Tibial nerve (tissue), 4 donors: ENCODE measurements at regions not wholly inside any gene's neighbourhood (a gene's known extent, or its start where the extent isn't known, plus 50 kb on each side); places are given as distances from the start of the nearest gene placed in this dataset.

Source experiments
- DNase-seq, 2 donors: peaks; one replicate each; pipeline ENCODE4 v3.0.0-alpha.2; 2019; ENCODE audit warnings: low spot score in 2 of 2
- H3K27ac ChIP-seq, 4 donors: fragments of 200-600 bp; sonication (generic) in 3 of 4; one replicate each; pipeline ENCODE4 v1.5.1; 2017 to 2019; ENCODE audit warnings: mild to moderate bottlenecking in 1 of 4
- H3K27me3 ChIP-seq, 2 donors: fragments of 200-600 bp; sonication (generic) in 1 of 2; one replicate each; pipeline versions ENCODE4 v1.5.1 to v1.6.0; 2017 to 2019
- H3K36me3 ChIP-seq, 3 donors: fragments of 200-600 bp; sonication (generic); one replicate each; pipeline ENCODE4 v1.5.1; 2018 to 2019
- H3K4me1 ChIP-seq, 4 donors: fragments of 200-600 bp; sonication (generic) in 3 of 4; one replicate each; pipeline ENCODE4 v1.5.1; 2017 to 2019
- H3K4me3 ChIP-seq, 4 donors: fragments of 200-600 bp; sonication (generic) in 3 of 4; one replicate each; pipeline ENCODE4 v1.5.1; 2017 to 2019; ENCODE audit warnings: mild to moderate bottlenecking in 1 of 4, moderate library complexity in 1 of 4
- H3K9me3 ChIP-seq, 4 donors: fragments of 200-600 bp; sonication (generic) in 3 of 4; one replicate each; pipeline ENCODE4 v1.5.1; 2017 to 2019
- EP300 ChIP-seq, 2 donors: sonication (generic); formaldehyde crosslinking; IDR thresholded peaks; one replicate each; pipeline ENCODE4 v1.6.1; 2017; ENCODE audit warnings: antibody characterized with exemption in 2 of 2, mild to moderate bottlenecking in 1 of 2
- POLR2A ChIP-seq, 2 donors: fragments of 450-650 bp; IDR thresholded peaks; one replicate each; pipeline ENCODE4 v1.6.1; 2017; ENCODE audit warnings: antibody characterized with exemption in 2 of 2, mild to moderate bottlenecking in 2 of 2, moderate library complexity in 2 of 2
- WGBS, 2 donors: methylation state at CpG; one replicate each; pipeline ENCODE4 v1.1.5; 2018; 5-methylcytosine and 5-hydroxymethylcytosine counted together
- TF ChIP-seq, protein P1 (sequence below), 5 experiments: fragments of 200-600 bp in 3 of 5; fragments of 450-650 bp in 2 of 5; sonication (generic) in 3 of 5; IDR thresholded peaks; one replicate each; pipeline ENCODE4 v1.5.1; 2016 to 2019; ENCODE audit warnings: antibody characterized with exemption in 5 of 5, mild to moderate bottlenecking in 3 of 5, moderate library complexity in 2 of 5

DNA sequence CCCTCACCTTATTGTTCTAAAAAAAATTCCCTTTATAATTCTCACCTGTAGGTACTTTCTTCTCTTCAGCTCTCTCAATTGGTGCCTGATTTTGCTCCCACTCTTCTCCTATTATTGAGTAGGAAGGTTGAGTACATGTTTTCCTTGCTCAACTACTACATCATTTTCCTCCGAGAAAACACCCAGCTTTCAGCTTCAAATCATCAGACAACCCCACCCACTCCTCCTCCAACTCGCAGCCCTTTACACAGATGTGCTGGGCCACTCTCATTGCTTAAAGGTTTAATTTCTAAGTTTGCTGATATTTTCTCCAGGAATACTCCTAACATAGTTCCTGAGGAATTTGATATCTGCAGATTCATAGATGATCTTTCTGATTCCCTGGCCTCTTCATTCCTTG, 734.4 kb upstream of the ZEB2 start:
- no peak for TF ChIP-seq EP300 (IDR thresholded peaks at IDR 0.05)
- TF ChIP-seq POLR2A (IDR thresholded peaks at IDR 0.05): no peak
- TF ChIP-seq, protein P1, sequence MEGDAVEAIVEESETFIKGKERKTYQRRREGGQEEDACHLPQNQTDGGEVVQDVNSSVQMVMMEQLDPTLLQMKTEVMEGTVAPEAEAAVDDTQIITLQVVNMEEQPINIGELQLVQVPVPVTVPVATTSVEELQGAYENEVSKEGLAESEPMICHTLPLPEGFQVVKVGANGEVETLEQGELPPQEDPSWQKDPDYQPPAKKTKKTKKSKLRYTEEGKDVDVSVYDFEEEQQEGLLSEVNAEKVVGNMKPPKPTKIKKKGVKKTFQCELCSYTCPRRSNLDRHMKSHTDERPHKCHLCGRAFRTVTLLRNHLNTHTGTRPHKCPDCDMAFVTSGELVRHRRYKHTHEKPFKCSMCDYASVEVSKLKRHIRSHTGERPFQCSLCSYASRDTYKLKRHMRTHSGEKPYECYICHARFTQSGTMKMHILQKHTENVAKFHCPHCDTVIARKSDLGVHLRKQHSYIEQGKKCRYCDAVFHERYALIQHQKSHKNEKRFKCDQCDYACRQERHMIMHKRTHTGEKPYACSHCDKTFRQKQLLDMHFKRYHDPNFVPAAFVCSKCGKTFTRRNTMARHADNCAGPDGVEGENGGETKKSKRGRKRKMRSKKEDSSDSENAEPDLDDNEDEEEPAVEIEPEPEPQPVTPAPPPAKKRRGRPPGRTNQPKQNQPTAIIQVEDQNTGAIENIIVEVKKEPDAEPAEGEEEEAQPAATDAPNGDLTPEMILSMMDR (IDR thresholded peaks at IDR 0.05): no peak
- Histone ChIP-seq H3K9me3 (no peaks in the 10 kb centered on the region), H3K27me3 (no peaks in the 10 kb centered on the region), H3K36me3 (no peaks in the 10 kb centered on the region), H3K4me3 (no peak overlapping the region), H3K4me1 (no peaks in the 10 kb centered on the region), H3K27ac (no peak overlapping the region)
- no peak for DNase-seq
- WGBS, 2 donors: 78 to 83% methylated on average over 2 of the region's 2 CpGs

- 95 to 97% methylated on average over 1 of the region's 1 CpG for WGBS, 2 donors
- Histone ChIP-seq H3K4me1 (no peaks in the 10 kb centered on the region), H3K36me3 (no peaks in the 10 kb centered on the region), H3K27ac (no peak overlapping the region), H3K9me3 (no peaks in the 10 kb centered on the region), H3K4me3 (no peak overlapping the region), H3K27me3 (no peaks in the 10 kb centered on the region)
- DNase-seq: no peak
- TF ChIP-seq, protein P1 (IDR thresholded peaks at IDR 0.05): no peak
- TF ChIP-seq EP300 (IDR thresholded peaks at IDR 0.05) (no peak), POLR2A (IDR thresholded peaks at IDR 0.05) (no peak)
Observed at GRCh38 chr2:145253492-145253891, 733.6 kb upstream of the ZEB2 start.

GRCh38 chr2:145245268-145245870, 725.5 kb upstream of the ZEB2 start:
- H3K27ac ChIP-seq: no peak overlapping the region
- H3K9me3 ChIP-seq: no peaks in the 10 kb centered on the region
- WGBS, 2 donors: 78 to 85% methylated on average over 4 of the region's 4 CpGs
- TF ChIP-seq POLR2A (IDR thresholded peaks at IDR 0.05): no peak
- TF ChIP-seq EP300 (IDR thresholded peaks at IDR 0.05): no peak
- TF ChIP-seq, protein P1 (IDR thresholded peaks at IDR 0.05): no peak
- DNase-seq: no peak
- H3K4me1 ChIP-seq: no peaks in the 10 kb centered on the region
- no peaks in the 10 kb centered on the region for H3K27me3 ChIP-seq
- no peak overlapping the region for H3K4me3 ChIP-seq
- H3K36me3 ChIP-seq: no peaks in the 10 kb centered on the region

- WGBS, 2 donors: 87 to 93% methylated on average over 2 of the region's 2 CpGs
- Histone ChIP-seq H3K36me3 (no peaks in the 10 kb centered on the region), H3K4me3 (no peak overlapping the region), H3K27me3 (no peaks in the 10 kb centered on the region), H3K9me3 (no peaks in the 10 kb centered on the region), H3K4me1 (no peaks in the 10 kb centered on the region), H3K27ac (no peak overlapping the region)
- no peak for DNase-seq
- no peak for TF ChIP-seq EP300 (IDR thresholded peaks at IDR 0.05)
- TF ChIP-seq, protein P1 (IDR thresholded peaks at IDR 0.05): no peak
- TF ChIP-seq POLR2A (IDR thresholded peaks at IDR 0.05): no peak
Observed at GRCh38 chr2:145235312-145235711, 715.4 kb upstream of the ZEB2 start.

- WGBS, 2 donors: 50 to 53% methylated on average over 3 of the region's 3 CpGs
Observed at GRCh38 chr2:145230546-145230945, 710.6 kb upstream of the ZEB2 start.

More at GRCh38 chr2:145230546-145230945, 710.6 kb upstream of the ZEB2 start:
- DNase-seq: no peak
- H3K27ac ChIP-seq: no peak overlapping the region
- no peaks in the 10 kb centered on the region for H3K27me3 ChIP-seq
- no peaks in the 10 kb centered on the region for H3K36me3 ChIP-seq
- no peaks in the 10 kb centered on the region for H3K9me3 ChIP-seq
- H3K4me1 ChIP-seq: no peaks in the 10 kb centered on the region
- TF ChIP-seq POLR2A (IDR thresholded peaks at IDR 0.05): no peak
- no peak for TF ChIP-seq EP300 (IDR thresholded peaks at IDR 0.05)
- TF ChIP-seq, protein P1 (IDR thresholded peaks at IDR 0.05): no peak
- no peak overlapping the region for H3K4me3 ChIP-seq
